ENCODE measurements at regions not wholly inside any gene's neighbourhood (a gene's known extent, or its start where the extent isn't known, plus 50 kb on each side); places are given as distances from the start of the nearest gene placed in this dataset.

GRCh38 chr17:69725146-69725545, 310.6 kb downstream of the MAP2K6 start:
- no peak overlapping the region for H3K4me3 ChIP-seq (ENCODE audit: low read depth, low read length)
- no peak for TF ChIP-seq CTCF (IDR thresholded peaks at IDR 0.05; ENCODE audit: low read depth, low read length)

GRCh38 chr17:69728816-69729215, 314.3 kb downstream of the MAP2K6 start:
- no peak for TF ChIP-seq CTCF (IDR thresholded peaks at IDR 0.05; ENCODE audit: low read depth, low read length)
- H3K4me3 ChIP-seq (ENCODE audit: low read depth, low read length) = no peak overlapping the region

- H3K4me3 ChIP-seq (ENCODE audit: low read depth, low read length) = no peak overlapping the region
- TF ChIP-seq CTCF (IDR thresholded peaks at IDR 0.05; ENCODE audit: low read depth, low read length) = no peak
Observed at GRCh38 chr17:69729944-69730343, 315.4 kb downstream of the MAP2K6 start.

GRCh38 chr17:69732272-69732918, 317.9 kb downstream of the MAP2K6 start:
- TF ChIP-seq CTCF (IDR thresholded peaks at IDR 0.05; ENCODE audit: low read depth, low read length) = no peak
- no peak overlapping the region for H3K4me3 ChIP-seq (ENCODE audit: low read depth, low read length)

- H3K4me3 ChIP-seq (ENCODE audit: low read depth, low read length) = no peak overlapping the region
- TF ChIP-seq CTCF (IDR thresholded peaks at IDR 0.05; ENCODE audit: low read depth, low read length) = no peak
Observed at GRCh38 chr17:69733171-69734012, 318.9 kb downstream of the MAP2K6 start.

- TF ChIP-seq CTCF (IDR thresholded peaks at IDR 0.05; ENCODE audit: low read depth, low read length) = no peak
- H3K4me3 ChIP-seq (ENCODE audit: low read depth, low read length) = no peak overlapping the region
Observed at GRCh38 chr17:69734656-69735055, 320.2 kb downstream of the MAP2K6 start.

- H3K4me3 ChIP-seq (ENCODE audit: low read depth, low read length) = no peak overlapping the region
- no peak for TF ChIP-seq CTCF (IDR thresholded peaks at IDR 0.05; ENCODE audit: low read depth, low read length)
Observed at GRCh38 chr17:69735285-69735684, 320.8 kb downstream of the MAP2K6 start.
